ENCODE measurements at regions not wholly inside any gene's neighbourhood (a gene's known extent, or its start where the extent isn't known, plus 50 kb on each side); places are given as distances from the start of the nearest gene placed in this dataset.

DNA sequence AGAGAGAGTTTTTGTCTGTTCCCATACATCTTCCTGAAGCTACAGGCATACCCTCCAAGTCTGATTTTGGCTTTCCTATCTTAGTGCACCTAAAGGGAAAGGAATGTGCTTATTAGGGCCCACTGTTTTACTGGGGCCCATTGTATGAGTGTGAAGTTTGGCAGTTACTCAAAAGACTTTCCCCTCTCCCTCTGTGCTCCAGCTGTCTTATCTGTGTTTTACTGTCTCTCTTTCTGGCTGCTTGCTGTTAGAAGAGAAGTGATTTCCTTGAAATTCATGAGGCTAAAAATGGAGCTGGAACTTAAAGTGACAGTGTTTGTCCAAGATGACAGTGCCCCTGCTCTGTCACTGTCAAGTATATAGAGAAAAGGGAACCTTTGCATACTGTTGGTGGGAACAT, 436.2 kb downstream of the OCA2 start:
- TF ChIP-seq GATA2 (IDR thresholded peaks at IDR 0.05; ENCODE audit: low read depth, low read length), result no peak
- TF ChIP-seq GATA3 (IDR thresholded peaks at IDR 0.05; ENCODE audit: low read depth, low read length), result no peak

DNA sequence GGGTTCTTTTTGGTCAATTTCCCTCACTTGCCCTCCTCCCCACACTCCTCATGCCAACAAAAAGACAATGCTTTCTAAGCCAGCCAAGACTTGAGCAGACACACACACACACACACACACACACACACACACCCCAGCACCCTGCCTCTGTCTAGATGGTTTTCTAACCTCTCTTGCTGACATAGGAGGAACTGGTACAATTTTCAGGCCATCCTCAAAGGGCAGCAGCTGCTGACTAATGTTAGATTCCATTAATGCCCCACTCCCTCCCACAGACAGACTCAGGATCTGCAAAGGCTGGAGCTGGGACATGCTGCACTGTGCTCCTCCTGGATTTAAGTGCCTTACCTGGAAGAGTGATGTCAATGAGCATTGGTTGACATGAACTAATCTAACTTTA, 438.4 kb downstream of the OCA2 start:
- TF ChIP-seq GATA3 (IDR thresholded peaks at IDR 0.05; ENCODE audit: low read depth, low read length), result no peak
- no peak for TF ChIP-seq GATA2 (IDR thresholded peaks at IDR 0.05; ENCODE audit: low read depth, low read length)

DNA sequence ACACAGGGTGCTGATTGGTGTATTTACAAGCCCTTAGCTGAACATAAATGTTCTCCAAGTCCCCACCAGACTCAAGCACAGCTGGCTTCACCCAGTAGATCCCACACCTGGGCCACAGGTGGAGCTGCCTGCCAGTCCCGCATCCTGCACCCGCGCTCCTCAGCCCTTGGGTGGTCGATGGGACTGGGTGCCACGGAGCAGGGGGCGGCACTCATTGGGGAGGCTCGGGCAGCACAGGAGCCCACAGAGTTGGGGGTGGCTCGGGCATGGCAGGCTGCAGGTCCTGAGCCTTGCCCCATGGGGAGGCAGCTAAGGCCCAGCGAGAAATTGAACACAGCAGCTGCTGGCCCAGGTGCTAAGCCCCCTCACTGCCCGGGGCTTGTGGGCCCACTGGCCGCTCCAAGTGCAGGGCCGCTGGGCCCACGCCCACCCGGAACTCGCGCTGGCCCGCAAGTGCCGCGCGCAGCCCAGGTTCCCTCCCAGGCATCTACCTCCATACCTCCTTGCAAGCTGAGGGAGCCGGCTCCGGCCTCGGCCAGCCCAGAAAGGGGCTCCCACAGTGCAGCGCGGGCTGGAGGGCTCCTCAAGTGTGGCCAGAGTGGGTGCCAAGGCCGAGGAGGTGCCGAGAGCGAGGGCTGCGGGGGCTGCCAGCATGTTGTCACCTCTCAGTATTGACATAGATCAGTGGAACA, 442.7 kb downstream of the OCA2 start:
- TF ChIP-seq GATA2 (IDR thresholded peaks at IDR 0.05; ENCODE audit: low read depth, low read length) (no peak), GATA3 (IDR thresholded peaks at IDR 0.05; ENCODE audit: low read depth, low read length) (no peak)

DNA sequence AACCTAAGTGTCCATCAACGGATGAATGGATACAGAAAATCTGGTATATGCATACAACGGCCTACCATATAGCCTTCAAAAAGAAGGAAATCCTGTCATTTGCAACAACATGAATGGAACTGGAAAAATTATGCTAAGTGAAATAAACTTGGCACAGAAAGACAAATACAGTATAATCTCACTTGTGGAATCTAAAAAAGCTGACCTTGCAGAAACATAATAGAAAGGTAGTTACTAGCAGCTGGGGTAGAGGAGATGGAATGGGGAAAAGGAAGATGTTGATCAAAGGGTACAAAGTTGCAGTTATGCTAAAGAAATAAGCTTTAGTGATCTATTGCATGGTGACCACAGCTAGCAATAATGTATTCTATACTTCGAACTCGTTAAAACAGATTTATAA, 444.1 kb downstream of the OCA2 start:
- TF ChIP-seq GATA3 (IDR thresholded peaks at IDR 0.05; ENCODE audit: low read depth, low read length), result no peak
- no peak for TF ChIP-seq GATA2 (IDR thresholded peaks at IDR 0.05; ENCODE audit: low read depth, low read length)

DNA sequence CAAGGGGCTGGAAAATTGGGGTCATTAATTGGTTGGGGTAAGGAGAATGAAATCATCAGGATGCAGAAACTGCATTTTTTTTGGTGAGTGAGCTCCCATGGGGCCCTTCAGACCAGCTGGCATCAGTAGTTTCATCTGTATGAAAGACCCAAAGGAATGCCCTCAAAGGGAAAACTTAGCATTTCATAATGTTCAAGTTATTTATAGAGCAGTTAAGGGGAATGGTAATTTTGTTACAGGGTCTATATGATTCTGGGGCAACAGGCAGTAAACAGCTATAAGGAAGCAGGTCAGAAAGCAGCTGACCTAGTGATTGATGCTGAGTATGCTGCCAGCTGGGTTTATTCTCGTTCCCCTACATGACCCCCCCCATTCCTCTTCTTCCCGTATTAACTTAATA, 448.9 kb downstream of the OCA2 start:
- no peak for TF ChIP-seq GATA2 (IDR thresholded peaks at IDR 0.05; ENCODE audit: low read depth, low read length)
- TF ChIP-seq GATA3 (IDR thresholded peaks at IDR 0.05; ENCODE audit: low read depth, low read length), result no peak

DNA sequence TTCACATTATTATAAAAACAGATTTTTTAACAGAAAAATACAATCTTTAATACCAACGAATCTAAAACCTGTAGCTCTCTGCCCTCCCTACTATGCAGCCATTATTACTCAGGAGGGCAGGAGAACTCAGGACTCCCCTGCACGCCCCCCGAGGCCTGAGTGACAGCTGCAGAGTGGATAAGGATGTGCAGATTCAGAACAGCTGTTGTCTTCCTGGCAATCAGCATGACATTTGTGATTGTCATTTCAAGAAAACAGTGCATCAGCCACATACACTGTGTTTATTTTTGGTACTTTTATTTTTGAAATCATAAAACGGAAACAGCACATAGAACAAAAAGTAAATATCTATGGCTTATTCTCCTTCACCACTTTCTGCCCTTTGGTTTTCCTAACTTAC, 450.8 kb downstream of the OCA2 start:
- TF ChIP-seq GATA3 (IDR thresholded peaks at IDR 0.05; ENCODE audit: low read depth, low read length), result no peak

DNA sequence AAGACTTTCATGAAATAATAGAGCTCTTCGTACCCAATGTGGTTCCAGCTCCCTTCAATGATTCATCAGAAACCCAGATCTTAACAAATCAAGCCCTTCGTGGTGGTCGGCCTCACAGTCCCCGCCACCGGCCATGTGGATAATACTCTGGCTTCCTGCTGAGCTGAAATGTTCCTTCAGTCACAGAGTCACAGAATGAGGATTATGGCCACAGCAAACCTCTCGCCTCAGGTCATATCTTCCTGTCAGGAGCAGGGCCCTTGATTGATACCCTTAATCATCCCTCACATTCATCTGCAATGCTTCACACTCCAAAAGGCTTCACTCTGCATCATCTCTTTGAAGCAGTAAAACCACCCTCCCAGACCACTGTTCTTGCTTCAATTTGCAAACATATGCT, 452.6 kb downstream of the OCA2 start:
- TF ChIP-seq GATA2 (IDR thresholded peaks at IDR 0.05; ENCODE audit: low read depth, low read length) (no peak), GATA3 (IDR thresholded peaks at IDR 0.05; ENCODE audit: low read depth, low read length) (no peak)

DNA sequence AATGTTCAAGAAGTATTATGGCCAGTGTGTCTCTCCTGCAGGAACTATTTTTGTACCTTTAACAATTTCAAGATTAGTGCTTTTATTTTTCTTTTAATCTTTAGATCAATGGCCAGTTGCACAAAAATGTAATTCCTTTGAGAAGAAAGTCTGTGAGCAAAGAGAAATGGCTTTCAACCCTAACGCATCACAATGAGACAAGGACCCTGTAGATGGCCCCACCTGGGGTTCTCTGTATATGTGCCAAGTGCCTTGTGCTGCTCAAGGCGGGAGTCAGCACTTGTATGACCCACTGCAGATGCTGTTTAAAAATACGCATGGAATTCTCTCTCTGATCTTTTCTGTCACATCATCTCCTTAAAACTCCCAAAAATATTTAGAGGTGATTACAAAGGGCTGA, 453.4 kb downstream of the OCA2 start:
- TF ChIP-seq GATA2 (IDR thresholded peaks at IDR 0.05; ENCODE audit: low read depth, low read length) (no peak), GATA3 (IDR thresholded peaks at IDR 0.05; ENCODE audit: low read depth, low read length) (no peak)

DNA sequence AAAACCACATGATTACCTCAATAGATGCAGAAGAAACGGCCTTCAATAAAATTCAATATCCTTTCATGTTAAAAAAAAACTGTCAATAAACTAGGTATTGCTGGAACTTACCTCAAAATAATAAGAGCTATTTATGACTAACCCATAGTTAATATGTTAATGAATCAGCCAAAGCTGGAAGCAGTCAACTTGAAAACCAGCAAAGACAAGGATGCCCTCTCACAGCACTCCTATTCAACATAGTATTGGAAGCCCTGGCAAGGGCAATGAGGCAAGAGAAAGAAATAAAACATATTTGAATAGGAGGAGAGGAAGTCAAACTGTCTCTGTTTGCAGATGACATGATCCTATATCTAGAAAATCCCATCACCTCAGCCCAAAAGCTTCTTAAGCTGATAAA, 456.1 kb downstream of the OCA2 start:
- TF ChIP-seq GATA3 (IDR thresholded peaks at IDR 0.05; ENCODE audit: low read depth, low read length) (no peak), GATA2 (IDR thresholded peaks at IDR 0.05; ENCODE audit: low read depth, low read length) (no peak)

DNA sequence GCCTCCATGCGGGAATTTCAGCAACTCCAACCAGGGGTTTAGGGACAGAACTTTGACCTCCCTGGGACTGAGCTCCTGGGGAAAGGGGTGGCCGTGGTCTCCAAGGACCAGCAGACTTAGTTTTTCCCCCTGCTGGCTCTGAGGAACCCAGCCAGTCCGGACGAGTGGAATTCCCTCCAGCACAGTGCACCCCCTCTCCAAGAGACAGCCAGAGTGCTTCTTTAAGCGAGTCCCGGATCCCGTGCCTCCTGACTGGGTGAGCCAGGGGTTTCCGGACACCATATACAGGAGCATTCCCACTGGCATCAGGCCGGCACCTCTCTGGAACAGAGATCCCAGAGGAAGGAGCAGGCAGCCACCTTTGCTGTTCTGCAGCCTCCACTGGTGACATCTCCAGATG, 459.5 kb downstream of the OCA2 start:
- TF ChIP-seq GATA2 (IDR thresholded peaks at IDR 0.05; ENCODE audit: low read depth, low read length) (no peak), GATA3 (IDR thresholded peaks at IDR 0.05; ENCODE audit: low read depth, low read length) (no peak)

DNA sequence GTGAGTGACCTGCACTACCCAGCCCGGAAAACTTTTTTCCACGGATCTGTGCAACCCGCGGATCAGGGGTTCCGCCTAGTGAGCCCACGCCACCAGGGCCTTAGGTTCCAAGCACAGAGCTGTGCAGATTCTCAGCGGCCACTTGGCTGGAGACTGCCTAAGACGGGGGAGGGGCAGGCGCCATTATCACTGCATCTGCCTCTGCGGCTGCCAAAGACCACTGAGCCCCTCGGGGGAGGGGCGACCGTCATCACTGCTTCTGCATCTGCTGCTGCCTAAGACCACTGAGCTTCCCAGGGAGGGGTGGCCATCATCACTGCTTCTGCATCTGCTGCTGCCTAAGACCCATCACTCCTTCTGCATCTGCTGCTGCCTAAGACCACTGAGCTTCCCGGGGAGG, 460.2 kb downstream of the OCA2 start:
- TF ChIP-seq GATA2 (IDR thresholded peaks at IDR 0.05; ENCODE audit: low read depth, low read length), result peak; percentile 51; the same call in 1 of the 2 replicates
- TF ChIP-seq GATA3 (IDR thresholded peaks at IDR 0.05; ENCODE audit: low read depth, low read length), result no peak

DNA sequence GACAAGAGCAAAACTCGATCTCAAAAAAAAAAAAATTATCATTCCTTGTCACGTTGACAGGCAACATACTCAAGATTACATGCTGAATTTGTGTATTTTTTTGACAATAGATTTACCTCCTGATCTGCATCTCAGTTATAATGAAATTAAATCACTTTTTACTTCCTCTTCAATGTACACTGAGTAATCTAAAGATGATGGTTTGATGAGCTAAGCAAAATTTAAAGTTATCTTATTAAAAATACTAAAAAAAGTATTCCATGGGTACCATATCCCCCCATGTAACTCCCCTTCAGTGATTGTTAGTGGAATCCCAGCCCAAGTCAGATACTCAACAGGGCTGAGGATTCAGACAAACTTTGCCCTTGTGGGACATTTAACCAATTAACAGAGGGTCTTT, 463.2 kb downstream of the OCA2 start:
- TF ChIP-seq GATA3 (IDR thresholded peaks at IDR 0.05; ENCODE audit: low read depth, low read length) (no peak), GATA2 (IDR thresholded peaks at IDR 0.05; ENCODE audit: low read depth, low read length) (no peak)

DNA sequence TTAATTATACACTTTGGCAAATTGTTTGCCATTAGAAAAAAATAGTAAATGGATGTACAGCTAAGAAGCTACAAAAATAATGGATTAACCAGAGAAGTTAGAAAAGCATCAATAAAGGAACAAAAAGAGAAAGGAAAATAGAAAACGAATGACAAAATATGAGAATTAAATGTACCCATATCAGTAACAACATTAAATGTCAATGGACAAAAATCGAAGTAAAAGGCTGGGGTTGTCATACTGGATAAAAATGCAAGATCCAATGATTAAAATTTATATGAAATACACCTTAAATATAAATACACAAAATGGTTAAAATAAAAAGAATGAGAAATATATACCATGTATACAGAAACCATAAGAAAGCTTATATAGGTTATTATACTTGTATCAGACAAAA, 470.6 kb downstream of the OCA2 start:
- TF ChIP-seq GATA2 (IDR thresholded peaks at IDR 0.05; ENCODE audit: low read depth, low read length) (no peak), GATA3 (IDR thresholded peaks at IDR 0.05; ENCODE audit: low read depth, low read length) (no peak)

DNA sequence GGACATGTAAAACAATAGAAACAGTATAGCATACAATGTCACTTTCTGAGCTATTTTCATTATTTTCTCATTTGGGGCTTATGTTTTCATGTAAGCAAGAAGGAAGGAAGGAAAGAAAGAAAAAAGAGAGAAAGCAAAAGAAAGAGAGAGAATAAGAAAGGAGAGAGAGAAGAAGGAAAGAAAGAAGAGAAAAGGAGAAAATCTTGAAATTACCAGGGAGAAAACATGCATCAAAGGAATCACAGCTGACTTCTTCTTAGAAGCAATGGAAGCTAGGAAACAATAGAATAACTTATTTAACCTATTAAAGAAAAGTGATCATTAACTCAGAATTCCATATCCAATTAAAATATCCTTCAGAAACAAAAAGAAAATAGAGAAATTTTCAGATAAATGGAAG, 471.5 kb downstream of the OCA2 start:
- no peak for TF ChIP-seq GATA2 (IDR thresholded peaks at IDR 0.05; ENCODE audit: low read depth, low read length)
- no peak for TF ChIP-seq GATA3 (IDR thresholded peaks at IDR 0.05; ENCODE audit: low read depth, low read length)

DNA sequence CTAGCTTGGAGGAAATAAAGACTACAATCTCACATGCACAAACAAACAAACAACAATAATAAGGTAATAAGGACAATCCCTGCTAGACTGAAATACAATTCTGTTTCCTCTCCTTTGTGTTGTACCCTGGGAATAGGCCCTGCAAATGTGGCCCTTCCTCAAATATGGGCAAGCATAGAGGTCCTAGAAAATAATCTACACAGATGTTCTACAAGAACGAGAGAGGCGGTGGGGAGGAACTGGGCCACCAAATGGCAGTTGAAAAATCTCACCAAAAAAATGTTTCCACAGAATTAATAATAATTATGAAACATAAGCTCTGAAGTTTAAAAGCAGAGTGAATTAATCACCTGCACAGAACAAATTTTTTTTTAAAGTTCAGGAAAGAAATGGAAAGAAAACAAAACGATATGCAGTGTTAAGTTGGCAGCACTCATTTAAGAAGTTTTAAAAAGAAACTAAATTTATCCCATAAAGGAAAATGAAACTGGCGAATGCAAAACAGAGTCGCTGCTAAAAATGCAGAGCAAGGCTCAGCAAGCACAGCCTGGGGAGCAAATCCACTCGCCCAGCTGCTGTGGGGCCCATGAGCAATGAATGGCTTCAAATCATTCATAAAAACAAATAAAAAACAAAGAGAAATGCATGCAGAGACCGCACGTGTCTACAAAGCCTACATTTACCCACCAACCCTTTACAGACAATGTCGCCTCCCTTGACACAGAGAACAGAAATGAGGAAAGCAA, 475.4 kb downstream of the OCA2 start:
- TF ChIP-seq GATA2 (IDR thresholded peaks at IDR 0.05; ENCODE audit: low read depth, low read length) (no peak), GATA3 (IDR thresholded peaks at IDR 0.05; ENCODE audit: low read depth, low read length) (no peak)

Measured in SH-SY5Y (cell line).